Breast epithelium (tissue), 4 donors: ENCODE measurements at regions not wholly inside any gene's neighbourhood (a gene's known extent, or its start where the extent isn't known, plus 50 kb on each side); places are given as distances from the start of the nearest gene placed in this dataset.

Source experiments
- DNase-seq, 2 donors: peaks; one replicate each; pipeline ENCODE4 v3.0.0-alpha.2; 2019; ENCODE audit warnings: low spot score in 2 of 2
- H3K27ac ChIP-seq, 2 donors: fragments of 200-600 bp; sonication (generic) in 1 of 2; one replicate each; pipeline ENCODE4 v1.5.1; 2016 to 2019; ENCODE audit warnings: mild to moderate bottlenecking in 1 of 2
- H3K27me3 ChIP-seq, 2 donors: fragments of 200-600 bp; sonication (generic) in 1 of 2; one replicate each; pipeline versions ENCODE4 v1.5.1 to v1.6.0; 2017 to 2019; ENCODE audit warnings: control low read depth in 1 of 2, mild to moderate bottlenecking in 1 of 2
- H3K36me3 ChIP-seq: fragments of 200-600 bp; one replicate; pipeline ENCODE4 v1.5.1; 2019
- H3K4me1 ChIP-seq, 2 donors: fragments of 200-600 bp; sonication (generic); one replicate each; pipeline ENCODE4 v1.5.1; 2016 to 2019; ENCODE audit warnings: control low read depth in 1 of 2
- H3K4me3 ChIP-seq, 3 donors: fragments of 200-600 bp; sonication (generic); 1 replicate in 2 of 3; 2 replicates in 1 of 3; pipeline ENCODE4 v1.5.1; 2016 to 2019; ENCODE audit warnings: mild to moderate bottlenecking in 3 of 3, moderate library complexity in 2 of 3
- H3K9me3 ChIP-seq, 2 donors: fragments of 200-600 bp; sonication (generic) in 1 of 2; one replicate each; pipeline ENCODE4 v1.5.1; 2016 to 2019; ENCODE audit warnings: control low read depth in 1 of 2
- CTCF ChIP-seq, 3 donors: fragments of 450-650 bp; IDR thresholded peaks; one replicate each; pipeline ENCODE4 v1.5.1; 2016 to 2017; ENCODE audit warnings: antibody characterized with exemption in 3 of 3, mild to moderate bottlenecking in 3 of 3, moderate library complexity in 3 of 3
- POLR2A ChIP-seq: fragments of 450-650 bp; IDR thresholded peaks from one replicate; pipeline ENCODE4 v1.6.1; 2016; ENCODE audit warnings: antibody characterized with exemption, mild to moderate bottlenecking, moderate library complexity
- POLR2AphosphoS5 ChIP-seq, 3 donors: sonication (generic); formaldehyde crosslinking; IDR thresholded peaks; one replicate each; pipeline ENCODE4 v1.6.1; 2017; ENCODE audit warnings: antibody characterized with exemption in 3 of 3
- intact Hi-C: fragments of 100-400 bp; cut with DNase I; formaldehyde crosslinking; loops from one replicate; pipeline ENCODE4 v1.15.1; 2023; ENCODE audit warnings: low total_unique reads

- no peak overlapping the region for H3K27ac ChIP-seq
- TF ChIP-seq CTCF (IDR thresholded peaks at IDR 0.05) (no peak), POLR2A (no peak), POLR2AphosphoS5 (IDR thresholded peaks at IDR 0.05) (no peak)
- H3K4me1 ChIP-seq = no peaks in the 10 kb centered on the region
- H3K36me3 ChIP-seq = no peaks in the 10 kb centered on the region
- DNase-seq = no peak
- H3K4me3 ChIP-seq = no peak overlapping the region
- peaks cover 14 to 21% of the 10 kb centered on the region in 2 donors for H3K9me3 ChIP-seq
- intact Hi-C loops = no loop called here
- peaks cover 0 to 10% of the 10 kb centered on the region in 2 donors for H3K27me3 ChIP-seq
Measured at GRCh38 chrX:58051346-58051745, 141.1 kb upstream of the ZXDA start.

- no peak for DNase-seq
- Histone ChIP-seq H3K27me3 (peaks cover 0 to 23% of the 10 kb centered on the region in 2 donors), H3K4me1 (no peaks in the 10 kb centered on the region), H3K36me3 (no peaks in the 10 kb centered on the region), H3K9me3 (peaks cover 20 to 30% of the 10 kb centered on the region in 2 donors), H3K27ac (no peak overlapping the region), H3K4me3 (no peak overlapping the region)
- intact Hi-C loops = no loop called here
- TF ChIP-seq POLR2A (no peak), CTCF (IDR thresholded peaks at IDR 0.05) (no peak), POLR2AphosphoS5 (IDR thresholded peaks at IDR 0.05) (no peak)
Measured at GRCh38 chrX:58044130-58044529, 133.9 kb upstream of the ZXDA start.

GRCh38 chrX:58025979-58026378, 115.7 kb upstream of the ZXDA start:
- Histone ChIP-seq H3K27ac (no peak overlapping the region), H3K4me3 (no peak overlapping the region), H3K9me3 (no peaks in the 10 kb centered on the region), H3K36me3 (no peaks in the 10 kb centered on the region), H3K4me1 (no peaks in the 10 kb centered on the region), H3K27me3 (peaks cover 0 to 23% of the 10 kb centered on the region in 2 donors)
- no peak for DNase-seq
- intact Hi-C loops = no loop called here
- TF ChIP-seq POLR2AphosphoS5 (IDR thresholded peaks at IDR 0.05) (no peak), CTCF (IDR thresholded peaks at IDR 0.05) (peak in 1 of 3 donors; percentile 34)

- TF ChIP-seq POLR2AphosphoS5 (IDR thresholded peaks at IDR 0.05) = no peak
- TF ChIP-seq POLR2A = no peak
- no peak for TF ChIP-seq CTCF (IDR thresholded peaks at IDR 0.05)
- H3K27me3 ChIP-seq = peaks cover 0 to 13% of the 10 kb centered on the region in 2 donors
- intact Hi-C loops = no loop called here
- H3K27ac ChIP-seq = no peak overlapping the region
- H3K4me3 ChIP-seq = no peak overlapping the region
- no peaks in the 10 kb centered on the region for H3K36me3 ChIP-seq
- H3K4me1 ChIP-seq = no peaks in the 10 kb centered on the region
- H3K9me3 ChIP-seq = peaks cover 17 to 52% of the 10 kb centered on the region in 2 donors
- DNase-seq = no peak
Measured at GRCh38 chrX:57985951-57986350, 75.7 kb upstream of the ZXDA start.

GRCh38 chrX:57984620-57985019, 74.4 kb upstream of the ZXDA start:
- Histone ChIP-seq H3K27me3 (peaks cover 0 to 9% of the 10 kb centered on the region in 2 donors), H3K36me3 (no peaks in the 10 kb centered on the region), H3K4me3 (no peak overlapping the region), H3K27ac (no peak overlapping the region), H3K4me1 (no peaks in the 10 kb centered on the region), H3K9me3 (peaks cover 10 to 44% of the 10 kb centered on the region in 2 donors)
- intact Hi-C loops = no loop called here
- no peak for TF ChIP-seq POLR2AphosphoS5 (IDR thresholded peaks at IDR 0.05)
- TF ChIP-seq CTCF (IDR thresholded peaks at IDR 0.05) = no peak
- no peak for TF ChIP-seq POLR2A
- no peak for DNase-seq
